B cell (primary cell): ENCODE measurements at regions not wholly inside any gene's neighbourhood (a gene's known extent, or its start where the extent isn't known, plus 50 kb on each side); places are given as distances from the start of the nearest gene placed in this dataset.

Experiments used
- ATAC-seq: fragments of 200-7000 bp; cut with Tn5 transposase; one replicate; pipeline ENCODE4 v1.10.0; 2021; ENCODE audit warnings: low read depth, mild to moderate bottlenecking, moderate number of reproducible peaks, moderate library complexity
- CTCF ChIA-PET: fragments of 350-600 bp; sonication (Branson Sonifier 250); formaldehyde crosslinking; loops from one replicate; lab custom pipeline; 2021; ENCODE audit warnings: antibody characterized with exemption, inconsistent platforms; lab: Charles Lee
- POLR2A ChIA-PET: fragments of 350-600 bp; sonication (Branson Sonifier 250); formaldehyde crosslinking; loops from one replicate; lab custom pipeline; 2021; ENCODE audit warnings: antibody characterized with exemption; lab: Charles Lee
- DNase-seq: peaks from one replicate; pipeline ENCODE4 v3.0.0; 2013
- H2AFZ ChIP-seq: 2 replicates; pipeline ENCODE4 v1.6.1; 2012; ENCODE audit warnings: mild to moderate bottlenecking, low read depth, low read length; ENCODE audit not compliant: insufficient read depth, poor library complexity, severe bottlenecking
- H3K27ac ChIP-seq, 2 donors: 1 replicate in 1 of 2; 2 replicates in 1 of 2; pipeline ENCODE4 v1.5.1; 2012 to 2013; ENCODE audit warnings: low read length in 2 of 2, mild to moderate bottlenecking in 2 of 2, moderate library complexity in 1 of 2
- H3K27me3 ChIP-seq, 4 experiments: fragments of 200-600 bp in 1 of 4; sonication (generic) in 1 of 4; replicated peaks in 1 of 4; 1 replicate in 2 of 4; 2 replicates in 2 of 4; pipeline versions ENCODE4 v1.6.1 to v1.7.0; 2013 to 2016; ENCODE audit warnings: low read length in 3 of 4, mild to moderate bottlenecking in 2 of 4, mixed read lengths in 1 of 4, moderate library complexity in 1 of 4; ENCODE audit not compliant: insufficient read depth in 4 of 4, control insufficient read depth in 3 of 4; ENCODE audit errors: control extremely low read depth in 1 of 4
- H3K36me3 ChIP-seq, 2 experiments: replicated peaks in 1 of 2; 1 replicate in 1 of 2; 2 replicates in 1 of 2; pipeline versions ENCODE4 v1.6.1 to v1.7.1; 2013; ENCODE audit warnings: low read length in 1 of 2; ENCODE audit not compliant: insufficient read depth in 2 of 2, control insufficient read depth in 1 of 2; ENCODE audit errors: control extremely low read depth in 1 of 2, extremely low read depth in 1 of 2
- H3K4me1 ChIP-seq, 2 donors: fragments of 200-600 bp in 1 of 2; sonication (generic) in 1 of 2; 1 replicate in 1 of 2; 2 replicates in 1 of 2; pipeline versions ENCODE4 v1.5.1 to v1.6.1; 2013 to 2017; ENCODE audit warnings: low read length in 2 of 2; ENCODE audit not compliant: control insufficient read depth in 2 of 2, insufficient read depth in 2 of 2
- H3K4me2 ChIP-seq: replicated peaks from 2 replicates; pipeline ENCODE3; 2012; ENCODE audit warnings: mild to moderate bottlenecking, low read depth, low read length; ENCODE audit not compliant: poor library complexity, severe bottlenecking
- H3K4me3 ChIP-seq, 5 experiments: fragments of 200-600 bp in 1 of 5; sonication (generic) in 1 of 5; 1 replicate in 3 of 5; 2 replicates in 2 of 5; pipeline versions ENCODE4 v1.5.1 to v1.7.0; 2011 to 2016; ENCODE audit warnings: low read length in 4 of 5, mild to moderate bottlenecking in 4 of 5, low read depth in 2 of 5, control low read depth in 1 of 5, moderate library complexity in 1 of 5; ENCODE audit not compliant: insufficient read depth in 1 of 5; ENCODE audit errors: control extremely low read depth in 1 of 5, extremely low read depth in 1 of 5
- H3K79me2 ChIP-seq: fragments of 200-600 bp; sonication (generic); one replicate; pipeline ENCODE4 v1.6.0; 2016; ENCODE audit warnings: low read length; ENCODE audit not compliant: control insufficient read depth, insufficient read depth
- H3K9ac ChIP-seq: fragments of 200-600 bp; sonication (generic); 2 replicates; pipeline ENCODE4 v1.6.1; 2017; ENCODE audit warnings: mild to moderate bottlenecking, low read length, moderate library complexity
- H3K9me3 ChIP-seq, 3 donors: one replicate each; pipeline versions ENCODE4 v1.6.1 to v1.7.1; 2013; ENCODE audit warnings: low read length in 2 of 3; ENCODE audit not compliant: control insufficient read depth in 2 of 3, insufficient read depth in 1 of 3; ENCODE audit errors: control extremely low read depth in 1 of 3
- H4K20me1 ChIP-seq: 2 replicates; pipeline ENCODE4 v1.6.0; 2012; ENCODE audit warnings: mild to moderate bottlenecking, low read length; ENCODE audit not compliant: insufficient read depth, control insufficient read depth, poor library complexity, severe bottlenecking
- H3K27ac Mint-ChIP-seq: one replicate; pipeline ENCODE4 v1.8.0; 2021; ENCODE audit warnings: mixed read lengths
- H3K27me3 Mint-ChIP-seq: one replicate; pipeline ENCODE4 v1.8.0; 2021; ENCODE audit warnings: mixed read lengths
- H3K4me1 Mint-ChIP-seq: one replicate; pipeline ENCODE4 v1.8.0; 2021; ENCODE audit warnings: mixed read lengths
- H3K4me3 Mint-ChIP-seq: one replicate; pipeline ENCODE4 v1.8.0; 2021; ENCODE audit warnings: mixed read lengths
- H3K9me3 Mint-ChIP-seq: one replicate; pipeline ENCODE4 v1.8.0; 2022; ENCODE audit warnings: mixed read lengths; ENCODE audit not compliant: insufficient read depth
- CTCF ChIP-seq: fragments of 200-600 bp; IDR thresholded peaks from one replicate; pipeline ENCODE4 v1.8.0; 2022; ENCODE audit warnings: antibody characterized with exemption, mild to moderate bottlenecking
- EZH2 ChIP-seq: IDR thresholded peaks from 2 replicates; pipeline ENCODE4 v1.6.1; 2012; ENCODE audit warnings: borderline replicate concordance, low read depth, mild to moderate bottlenecking, moderate library complexity, low read length; ENCODE audit not compliant: insufficient read depth, poor library complexity, severe bottlenecking
- WGBS: methylation state at CpG from one replicate; pipeline ENCODE4 v1.1.5; 2013; ENCODE audit warnings: missing lambda C conversion rate; ENCODE audit not compliant: insufficient coverage; 5-methylcytosine and 5-hydroxymethylcytosine counted together
- intact Hi-C: fragments of 100-400 bp; cut with micrococcal nuclease; formaldehyde crosslinking; loops from one replicate; pipeline ENCODE4 v1.10.0; 2022

- H3K27ac ChIP-seq, result no peak overlapping the region
- no peaks in the 10 kb centered on the region for H3K36me3 ChIP-seq
- H3K27me3 Mint-ChIP-seq, result no peaks in the 10 kb centered on the region
- intact Hi-C loops, result no loop called here
- H3K4me1 Mint-ChIP-seq, result no peaks in the 10 kb centered on the region
- H3K9ac ChIP-seq, result no peak overlapping the region
- H3K4me2 ChIP-seq, result no peak overlapping the region
- H3K27ac Mint-ChIP-seq, result no peak overlapping the region
- TF ChIP-seq EZH2 (no peak), CTCF (no peak)
- ChIA-PET POLR2A (no interaction called here), CTCF (no interaction called here)
- WGBS, result no CpG with 5 or more reads among the region's 1 CpG
- no peak overlapping the region for H3K4me3 ChIP-seq
- H3K9me3 Mint-ChIP-seq, result peaks cover 9% of the 10 kb centered on the region
- no peaks in the 10 kb centered on the region for H3K4me1 ChIP-seq
- DNase-seq (no peak), ATAC-seq (no peak)
- no peaks in the 10 kb centered on the region for H3K9me3 ChIP-seq
- H4K20me1 ChIP-seq, result no peaks in the 10 kb centered on the region
- no peak overlapping the region for H2AFZ ChIP-seq
- no peak overlapping the region for H3K4me3 Mint-ChIP-seq
- no peaks in the 10 kb centered on the region for H3K27me3 ChIP-seq
- H3K79me2 ChIP-seq, result no peaks in the 10 kb centered on the region
Measured at GRCh38 chr11:106228996-106229395, 151.5 kb downstream of the AASDHPPT start.

GRCh38 chr11:106231591-106231990 is 154.1 kb downstream of the AASDHPPT start:
- no peak for TF ChIP-seq EZH2
- Histone ChIP-seq H3K4me2 (no peak overlapping the region), H4K20me1 (no peaks in the 10 kb centered on the region), H3K4me1 (no peaks in the 10 kb centered on the region), H3K9me3 (no peaks in the 10 kb centered on the region), H3K27me3 (no peaks in the 10 kb centered on the region), H3K4me3 (no peak overlapping the region), H2AFZ (no peak overlapping the region), H3K36me3 (no peaks in the 10 kb centered on the region), H3K79me2 (no peaks in the 10 kb centered on the region), H3K9ac (no peak overlapping the region), H3K27ac (no peak overlapping the region)
- ATAC-seq (no peak), DNase-seq (no peak)
- ChIA-PET POLR2A (no interaction called here), CTCF (no interaction called here)
- intact Hi-C loops, result no loop called here
- no peaks in the 10 kb centered on the region for H3K27me3 Mint-ChIP-seq
- no peaks in the 10 kb centered on the region for H3K4me1 Mint-ChIP-seq
- no peak overlapping the region for H3K4me3 Mint-ChIP-seq
- H3K27ac Mint-ChIP-seq, result no peak overlapping the region
- peaks cover 9% of the 10 kb centered on the region for H3K9me3 Mint-ChIP-seq
- no CpG with 5 or more reads among the region's 2 CpGs for WGBS
